H1 (cell line): ENCODE measurements at regions not wholly inside any gene's neighbourhood (a gene's known extent, or its start where the extent isn't known, plus 50 kb on each side); places are given as distances from the start of the nearest gene placed in this dataset.

Source experiments
- POLR2A ChIP-seq, 2 experiments: IDR thresholded peaks; 1 replicate in 1 of 2; 2 replicates in 1 of 2; pipeline ENCODE4 v1.6.1; 2011; ENCODE audit warnings: low read depth in 2 of 2, low read length in 2 of 2, mild to moderate bottlenecking in 2 of 2; ENCODE audit errors: control extremely low read depth in 1 of 2
- TF ChIP-seq, protein P1 (sequence below), 3 experiments: IDR thresholded peaks; 1 replicate in 2 of 3; 2 replicates in 1 of 3; pipeline versions ENCODE4 v1.5.1 to v1.6.1; 2011; ENCODE audit warnings: low read length in 3 of 3, mild to moderate bottlenecking in 3 of 3, inconsistent platforms in 2 of 3, low read depth in 1 of 3, moderate library complexity in 1 of 3; ENCODE audit not compliant: insufficient read depth in 1 of 3; ENCODE audit errors: control extremely low read depth in 1 of 3

- TF ChIP-seq, protein P1, sequence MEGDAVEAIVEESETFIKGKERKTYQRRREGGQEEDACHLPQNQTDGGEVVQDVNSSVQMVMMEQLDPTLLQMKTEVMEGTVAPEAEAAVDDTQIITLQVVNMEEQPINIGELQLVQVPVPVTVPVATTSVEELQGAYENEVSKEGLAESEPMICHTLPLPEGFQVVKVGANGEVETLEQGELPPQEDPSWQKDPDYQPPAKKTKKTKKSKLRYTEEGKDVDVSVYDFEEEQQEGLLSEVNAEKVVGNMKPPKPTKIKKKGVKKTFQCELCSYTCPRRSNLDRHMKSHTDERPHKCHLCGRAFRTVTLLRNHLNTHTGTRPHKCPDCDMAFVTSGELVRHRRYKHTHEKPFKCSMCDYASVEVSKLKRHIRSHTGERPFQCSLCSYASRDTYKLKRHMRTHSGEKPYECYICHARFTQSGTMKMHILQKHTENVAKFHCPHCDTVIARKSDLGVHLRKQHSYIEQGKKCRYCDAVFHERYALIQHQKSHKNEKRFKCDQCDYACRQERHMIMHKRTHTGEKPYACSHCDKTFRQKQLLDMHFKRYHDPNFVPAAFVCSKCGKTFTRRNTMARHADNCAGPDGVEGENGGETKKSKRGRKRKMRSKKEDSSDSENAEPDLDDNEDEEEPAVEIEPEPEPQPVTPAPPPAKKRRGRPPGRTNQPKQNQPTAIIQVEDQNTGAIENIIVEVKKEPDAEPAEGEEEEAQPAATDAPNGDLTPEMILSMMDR (IDR thresholded peaks at IDR 0.05; ENCODE audit: control extremely low read depth in 1 of 3, insufficient read depth in 1 of 3, low read depth in 1 of 3, low read length in 3 of 3) = no peak
- no peak for TF ChIP-seq POLR2A (IDR thresholded peaks at IDR 0.05; ENCODE audit: control extremely low read depth in 1 of 2, low read depth in 2 of 2, low read length in 2 of 2)
Observed at GRCh38 chr21:15437883-15438282, 291.9 kb upstream of the USP25 start.
